ENCODE measurements at regions not wholly inside any gene's neighbourhood (a gene's known extent, or its start where the extent isn't known, plus 50 kb on each side); places are given as distances from the start of the nearest gene placed in this dataset.

GRCh38 chr2:53004413-53004812, 763.2 kb upstream of the CHAC2 start:
- TF ChIP-seq CTCF (IDR thresholded peaks at IDR 0.05), result no peak
- no peak for TF ChIP-seq POLR2AphosphoS5 (IDR thresholded peaks at IDR 0.05)
